HG03060 (cell line): ENCODE measurements at regions not wholly inside any gene's neighbourhood (a gene's known extent, or its start where the extent isn't known, plus 50 kb on each side); places are given as distances from the start of the nearest gene placed in this dataset.

Source experiments
- ATAC-seq: cut with Tn5 transposase; IDR thresholded peaks from one replicate; pipeline ENCODE4 v1.9.1; 2021; ENCODE audit warnings: low read depth, moderate number of reproducible peaks; ENCODE audit not compliant: unreplicated experiment

- no peak for ATAC-seq
These were observed 113.5 kb upstream of the RPL38 start for GRCh38 chr17:74089869-74090464.

- no peak for ATAC-seq
These were observed 108.8 kb upstream of the RPL38 start for GRCh38 chr17:74094651-74095050.

GRCh38 chr17:74096456-74096855 lies 107.0 kb upstream of the RPL38 start:
- ATAC-seq = no peak

GRCh38 chr17:74097450-74098135 lies 105.9 kb upstream of the RPL38 start:
- no peak for ATAC-seq

- no peak for ATAC-seq
These were observed 105.1 kb upstream of the RPL38 start for GRCh38 chr17:74098136-74099024.

GRCh38 chr17:74099442-74100340 lies 103.8 kb upstream of the RPL38 start:
- no peak for ATAC-seq

GRCh38 chr17:74104921-74105320 lies 98.6 kb upstream of the RPL38 start:
- ATAC-seq = no peak

GRCh38 chr17:74107107-74107506 lies 96.4 kb upstream of the RPL38 start:
- no peak for ATAC-seq

- no peak for ATAC-seq
These were observed 95.3 kb upstream of the RPL38 start for GRCh38 chr17:74108126-74108705.

- no peak for ATAC-seq
These were observed 93.0 kb upstream of the RPL38 start for GRCh38 chr17:74110467-74110866.

GRCh38 chr17:74113326-74113725 lies 90.2 kb upstream of the RPL38 start:
- ATAC-seq = no peak

GRCh38 chr17:74113952-74114351 lies 89.5 kb upstream of the RPL38 start:
- no peak for ATAC-seq

GRCh38 chr17:74114881-74115470 lies 88.5 kb upstream of the RPL38 start:
- ATAC-seq = no peak

- ATAC-seq = no peak
These were observed 87.9 kb upstream of the RPL38 start for GRCh38 chr17:74115586-74115985.

GRCh38 chr17:74116087-74116717 lies 87.3 kb upstream of the RPL38 start:
- ATAC-seq = no peak

- no peak for ATAC-seq
These were observed 86.3 kb upstream of the RPL38 start for GRCh38 chr17:74117087-74117698.

GRCh38 chr17:74117999-74118421 lies 85.5 kb upstream of the RPL38 start:
- ATAC-seq = no peak

GRCh38 chr17:74118504-74118903 lies 85.0 kb upstream of the RPL38 start:
- ATAC-seq = no peak

- ATAC-seq = no peak
These were observed 84.4 kb upstream of the RPL38 start for GRCh38 chr17:74119049-74119580.
